ENCODE measurements at regions not wholly inside any gene's neighbourhood (a gene's known extent, or its start where the extent isn't known, plus 50 kb on each side); places are given as distances from the start of the nearest gene placed in this dataset.
A peak's percentile ranks its signal among the peaks of the same experiment; 100 is the strongest.

DNA sequence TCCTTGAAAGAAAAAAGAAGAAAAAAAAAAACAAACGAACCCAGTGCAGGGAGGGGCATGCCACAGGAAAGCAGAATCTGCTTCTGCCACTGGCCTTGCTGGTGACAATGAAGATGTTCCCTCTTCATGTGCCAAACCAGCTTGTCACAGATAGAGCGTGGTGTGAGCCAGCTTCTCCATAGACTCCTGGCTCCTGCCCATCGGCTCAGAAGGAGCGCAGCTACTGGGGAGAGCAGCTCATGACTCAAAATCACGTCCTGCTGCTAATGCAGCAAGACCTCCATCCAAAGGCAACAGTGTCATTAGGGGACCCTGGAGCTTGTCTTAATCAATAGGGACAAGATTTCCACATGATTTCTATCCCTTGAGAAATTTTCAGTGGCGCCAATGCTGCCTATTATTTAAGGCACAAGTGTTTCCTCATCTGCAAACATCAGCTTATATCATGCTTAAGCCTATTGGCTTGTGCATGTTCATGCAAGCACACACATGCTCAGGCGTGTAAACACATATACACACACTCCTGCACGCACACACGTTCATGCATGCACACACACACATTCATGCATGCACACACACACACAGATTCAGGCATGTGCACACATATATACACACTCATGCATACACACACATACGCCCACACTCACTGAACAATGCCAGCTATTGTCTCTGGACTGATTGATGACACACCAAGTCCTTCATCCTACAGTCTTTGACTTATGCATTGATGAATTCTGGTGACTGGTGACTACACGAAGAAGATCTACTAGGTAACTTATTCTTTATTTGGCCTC lies 682.0 kb upstream of the ID2 start:
- Mint-ChIP-seq H3K36me3 (ENCODE audit: low read depth) (no peaks in the 10 kb centered on the region), H3K9me3 (no peaks in the 10 kb centered on the region), H3K27me3 (ENCODE audit: insufficient read depth) (no peaks in the 10 kb centered on the region; the same call in none of the 2 replicates), H3K4me3 (no peak overlapping the region), H3K27ac (no peak overlapping the region), H3K4me1 (ENCODE audit: low read depth) (peaks cover 30% of the 10 kb centered on the region)
- TF ChIP-seq, protein P1, sequence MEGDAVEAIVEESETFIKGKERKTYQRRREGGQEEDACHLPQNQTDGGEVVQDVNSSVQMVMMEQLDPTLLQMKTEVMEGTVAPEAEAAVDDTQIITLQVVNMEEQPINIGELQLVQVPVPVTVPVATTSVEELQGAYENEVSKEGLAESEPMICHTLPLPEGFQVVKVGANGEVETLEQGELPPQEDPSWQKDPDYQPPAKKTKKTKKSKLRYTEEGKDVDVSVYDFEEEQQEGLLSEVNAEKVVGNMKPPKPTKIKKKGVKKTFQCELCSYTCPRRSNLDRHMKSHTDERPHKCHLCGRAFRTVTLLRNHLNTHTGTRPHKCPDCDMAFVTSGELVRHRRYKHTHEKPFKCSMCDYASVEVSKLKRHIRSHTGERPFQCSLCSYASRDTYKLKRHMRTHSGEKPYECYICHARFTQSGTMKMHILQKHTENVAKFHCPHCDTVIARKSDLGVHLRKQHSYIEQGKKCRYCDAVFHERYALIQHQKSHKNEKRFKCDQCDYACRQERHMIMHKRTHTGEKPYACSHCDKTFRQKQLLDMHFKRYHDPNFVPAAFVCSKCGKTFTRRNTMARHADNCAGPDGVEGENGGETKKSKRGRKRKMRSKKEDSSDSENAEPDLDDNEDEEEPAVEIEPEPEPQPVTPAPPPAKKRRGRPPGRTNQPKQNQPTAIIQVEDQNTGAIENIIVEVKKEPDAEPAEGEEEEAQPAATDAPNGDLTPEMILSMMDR (IDR thresholded peaks at IDR 0.05), result no peak
- DNase-seq, result no peak

DNA sequence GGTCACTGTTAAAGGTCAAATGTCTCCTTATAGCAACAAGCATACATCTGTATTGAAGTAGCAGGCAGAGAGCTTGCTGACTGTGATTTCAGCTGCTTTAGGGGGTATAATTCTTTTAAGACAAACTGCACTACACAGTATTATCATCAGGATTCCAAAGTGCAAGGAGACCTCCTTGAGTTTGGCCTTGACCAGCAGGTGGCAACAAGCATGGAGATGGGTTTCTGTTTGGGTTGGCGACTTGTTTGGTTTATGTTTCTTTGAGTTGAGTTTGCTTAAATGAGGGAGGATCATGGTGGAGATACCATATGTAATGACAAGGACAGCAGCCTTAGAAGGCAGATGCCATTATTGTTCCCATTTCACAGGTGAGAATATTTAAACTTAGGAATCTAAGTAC lies 681.0 kb upstream of the ID2 start:
- H3K27ac Mint-ChIP-seq, result no peak overlapping the region
- peaks cover 33% of the 10 kb centered on the region for H3K4me1 Mint-ChIP-seq (ENCODE audit: low read depth)
- no peaks in the 10 kb centered on the region for H3K9me3 Mint-ChIP-seq
- H3K27me3 Mint-ChIP-seq (ENCODE audit: insufficient read depth), result no peaks in the 10 kb centered on the region; the same call in 1 of the 2 replicates
- no peak overlapping the region for H3K4me3 Mint-ChIP-seq
- TF ChIP-seq, protein P1 (IDR thresholded peaks at IDR 0.05), result peak; percentile 60
- H3K36me3 Mint-ChIP-seq (ENCODE audit: low read depth), result no peaks in the 10 kb centered on the region
- no peak for DNase-seq

DNA sequence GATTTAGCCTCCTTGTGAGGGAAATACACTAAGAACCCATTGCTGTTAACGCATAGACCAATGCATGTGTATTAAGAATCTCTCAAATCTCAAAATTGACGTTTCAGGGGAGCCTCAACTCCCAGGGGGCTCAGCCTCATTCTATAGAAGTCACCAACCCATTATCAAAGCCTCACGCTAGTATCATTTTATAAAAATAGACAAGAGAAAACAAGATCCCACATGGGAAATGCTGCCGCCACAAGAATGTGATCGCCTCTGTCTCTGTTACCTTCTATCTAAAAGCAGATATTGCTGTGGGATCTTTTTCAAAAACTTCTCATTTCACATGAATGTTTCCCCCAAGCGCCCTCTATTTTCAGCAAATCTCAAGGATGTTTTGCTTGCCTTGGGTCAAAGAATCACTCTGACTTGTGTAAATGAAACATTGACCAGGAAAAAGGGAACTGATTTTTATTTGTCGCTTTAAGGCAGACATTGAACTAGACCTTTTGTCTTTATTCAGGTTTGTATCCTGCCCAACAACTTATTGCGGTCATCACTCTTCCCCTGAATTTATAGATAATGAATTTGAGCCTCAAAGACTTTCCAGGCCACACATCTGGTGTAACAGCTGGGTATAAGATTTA lies 679.0 kb upstream of the ID2 start:
- Mint-ChIP-seq H3K27me3 (ENCODE audit: insufficient read depth) (no peaks in the 10 kb centered on the region), H3K27ac (no peak overlapping the region), H3K36me3 (ENCODE audit: low read depth) (no peaks in the 10 kb centered on the region; the same call in 1 of the 2 replicates), H3K9me3 (no peaks in the 10 kb centered on the region), H3K4me3 (no peak overlapping the region), H3K4me1 (ENCODE audit: low read depth) (peaks cover 41% of the 10 kb centered on the region)
- TF ChIP-seq, protein P1 (IDR thresholded peaks at IDR 0.05), result no peak
- no peak for DNase-seq

DNA sequence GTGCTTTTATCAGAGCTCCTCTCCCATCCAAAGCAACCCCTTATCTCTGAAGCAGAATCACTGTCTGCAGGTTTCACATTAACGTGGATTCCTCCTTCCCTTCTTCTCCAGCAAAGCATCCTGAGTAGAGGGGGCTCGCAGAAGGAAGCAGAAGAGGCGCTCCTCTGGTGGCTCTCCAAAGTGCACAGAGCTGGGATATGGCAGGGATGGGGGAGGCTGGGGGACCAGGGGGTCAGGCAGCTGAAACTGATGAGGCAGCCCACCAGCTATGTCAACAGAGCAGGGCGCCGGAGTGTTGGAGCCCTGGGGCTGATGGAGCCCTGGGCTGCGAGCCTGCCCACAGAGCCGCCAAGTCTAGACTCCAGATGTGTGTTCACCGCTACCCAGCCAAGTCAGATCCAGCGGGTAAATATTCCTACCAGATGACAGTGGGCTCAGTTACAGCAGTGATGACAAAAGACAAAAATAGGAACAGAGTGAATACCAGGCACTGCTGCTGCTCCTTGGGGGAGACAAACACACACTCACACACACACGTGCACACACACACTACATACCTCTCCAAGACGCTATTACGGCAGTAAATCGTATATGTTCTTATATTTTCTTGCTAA lies 678.3 kb upstream of the ID2 start:
- H3K27me3 Mint-ChIP-seq (ENCODE audit: insufficient read depth), result no peaks in the 10 kb centered on the region
- H3K27ac Mint-ChIP-seq, result peak overlapping the region; percentile 77
- peak; percentile 68 for DNase-seq
- H3K9me3 Mint-ChIP-seq, result no peaks in the 10 kb centered on the region
- TF ChIP-seq, protein P1 (IDR thresholded peaks at IDR 0.05), result no peak
- H3K4me1 Mint-ChIP-seq (ENCODE audit: low read depth), result peaks cover 41% of the 10 kb centered on the region
- peak overlapping the region; percentile 79 for H3K4me3 Mint-ChIP-seq
- no peaks in the 10 kb centered on the region; the same call in 1 of the 2 replicates for H3K36me3 Mint-ChIP-seq (ENCODE audit: low read depth)

DNA sequence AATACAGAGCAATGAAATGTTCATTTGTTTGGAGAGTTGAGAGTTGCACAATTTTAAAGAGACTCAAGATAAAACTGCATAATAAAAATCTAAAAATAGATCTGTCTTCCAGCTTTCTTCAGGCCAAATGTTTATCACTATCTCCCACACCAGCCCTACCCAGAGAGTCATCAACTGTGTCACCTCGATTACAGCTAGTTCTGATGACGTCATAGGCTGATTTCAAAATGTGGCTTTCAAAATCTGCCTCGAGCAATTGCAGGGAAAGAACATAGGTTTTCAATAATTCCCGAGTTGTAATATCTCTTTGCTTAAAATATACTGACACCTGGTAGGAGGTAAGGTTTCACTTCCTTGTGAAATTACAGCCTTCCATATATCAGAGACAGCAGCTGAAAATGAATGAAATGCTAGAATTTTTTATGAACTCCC lies 677.6 kb upstream of the ID2 start:
- Mint-ChIP-seq H3K27ac (peak overlapping the region; percentile 77), H3K36me3 (ENCODE audit: low read depth) (peaks cover 5% of the 10 kb centered on the region)

More for the DNA sequence above, 677.6 kb upstream of the ID2 start:
- no peaks in the 10 kb centered on the region for H3K9me3 Mint-ChIP-seq
- peak; percentile 89 for DNase-seq
- peaks cover 48% of the 10 kb centered on the region for H3K4me1 Mint-ChIP-seq (ENCODE audit: low read depth)
- H3K27me3 Mint-ChIP-seq (ENCODE audit: insufficient read depth), result no peaks in the 10 kb centered on the region
- peak overlapping the region; percentile 79 for H3K4me3 Mint-ChIP-seq
- TF ChIP-seq, protein P1 (IDR thresholded peaks at IDR 0.05), result no peak

Data from HFFc6 (cell line).